Fibroblast of pulmonary artery (primary cell): ENCODE measurements at regions not wholly inside any gene's neighbourhood (a gene's known extent, or its start where the extent isn't known, plus 50 kb on each side); places are given as distances from the start of the nearest gene placed in this dataset.
"Not testable (repeated sequence)": the region's sequence is repeated elsewhere in the genome, so short reads cannot be mapped to it uniquely, and the experiment has no call there.

Experiments used
- DNase-seq: peaks from one replicate; pipeline ENCODE4 v3.0.0-alpha.2; 2010; ENCODE audit warnings: low read depth
- H3K4me3 ChIP-seq: replicated peaks from 2 replicates; pipeline ENCODE4 v1.5.1; 2011; ENCODE audit warnings: low read depth, mild to moderate bottlenecking, control low read depth, low read length, moderate library complexity
- CTCF ChIP-seq: IDR thresholded peaks from 2 replicates; pipeline ENCODE4 v1.5.1; 2011; ENCODE audit warnings: mild to moderate bottlenecking, control low read depth, low read length, inconsistent platforms; ENCODE audit errors: missing control alignments

- no peak for DNase-seq
- no peak overlapping the region for H3K4me3 ChIP-seq
- no peak for TF ChIP-seq CTCF
Observed at GRCh38 chr6:4338884-4339283, 203.5 kb upstream of the ECI2 start.

GRCh38 chr6:4336778-4337442 is 201.5 kb upstream of the ECI2 start:
- no peak for TF ChIP-seq CTCF
- H3K4me3 ChIP-seq = no peak overlapping the region
- DNase-seq = peak; percentile 85

GRCh38 chr6:4336084-4336483 is 200.7 kb upstream of the ECI2 start:
- no peak for DNase-seq
- TF ChIP-seq CTCF = no peak
- H3K4me3 ChIP-seq = no peak overlapping the region

GRCh38 chr6:4334158-4334740 is 198.9 kb upstream of the ECI2 start:
- not testable (repeated sequence) for H3K4me3 ChIP-seq, DNase-seq

- DNase-seq = peak; percentile 34
- TF ChIP-seq CTCF = no peak
Observed at GRCh38 chr6:4327841-4328240, 192.5 kb upstream of the ECI2 start.

GRCh38 chr6:4324746-4325145 is 189.4 kb upstream of the ECI2 start:
- DNase-seq = no peak
- no peak overlapping the region for H3K4me3 ChIP-seq
- TF ChIP-seq CTCF = no peak

More at GRCh38 chr6:4327841-4328240, 192.5 kb upstream of the ECI2 start:
- H3K4me3 ChIP-seq = no peak overlapping the region

- no peak for DNase-seq
- no peak for TF ChIP-seq CTCF
- H3K4me3 ChIP-seq = no peak overlapping the region
Observed at GRCh38 chr6:4323322-4323721, 187.9 kb upstream of the ECI2 start.
